Activated CD4-positive, alpha-beta T cell treated with anti-CD3 and anti-CD28 coated beads, Interleukin-2, amount 50 U/mL, for 48 hours (primary cell): ENCODE measurements at regions not wholly inside any gene's neighbourhood (a gene's known extent, or its start where the extent isn't known, plus 50 kb on each side); places are given as distances from the start of the nearest gene placed in this dataset.

Source experiments
- DNase-seq, 2 experiments: peaks; one replicate each; pipeline ENCODE4 v3.0.0-alpha.2; 2020

GRCh38 chr14:40870252-40870651 is 736.4 kb upstream of the LRFN5 start:
- no peak for DNase-seq

DNA sequence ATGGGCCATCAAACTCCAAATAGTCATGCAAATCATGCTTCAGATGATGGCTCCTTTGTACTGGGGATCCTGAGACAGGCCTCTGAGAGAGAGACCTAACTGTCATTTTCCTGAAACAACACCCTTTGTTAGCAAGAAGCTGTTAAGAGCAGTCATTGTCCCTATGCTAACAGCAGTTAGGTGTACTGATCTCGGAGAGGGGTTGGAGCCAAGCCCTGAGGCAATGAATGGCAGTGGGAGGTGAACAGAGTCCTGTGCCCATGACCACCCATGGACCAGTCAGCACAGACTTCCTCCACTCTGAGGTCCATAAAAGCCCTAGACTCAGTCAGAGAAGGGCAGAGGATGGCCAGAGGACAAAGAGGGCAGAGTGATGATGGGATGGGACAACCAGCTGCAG is 747.6 kb upstream of the LRFN5 start:
- DNase-seq: no peak

- DNase-seq: no peak
Measured at GRCh38 chr14:40855343-40855742, 751.3 kb upstream of the LRFN5 start.

GRCh38 chr14:40850191-40850590 is 756.5 kb upstream of the LRFN5 start:
- DNase-seq: no peak

GRCh38 chr14:40847480-40847879 is 759.2 kb upstream of the LRFN5 start:
- DNase-seq: no peak

- DNase-seq: no peak
Measured at GRCh38 chr14:40842816-40843215, 763.9 kb upstream of the LRFN5 start.

DNA sequence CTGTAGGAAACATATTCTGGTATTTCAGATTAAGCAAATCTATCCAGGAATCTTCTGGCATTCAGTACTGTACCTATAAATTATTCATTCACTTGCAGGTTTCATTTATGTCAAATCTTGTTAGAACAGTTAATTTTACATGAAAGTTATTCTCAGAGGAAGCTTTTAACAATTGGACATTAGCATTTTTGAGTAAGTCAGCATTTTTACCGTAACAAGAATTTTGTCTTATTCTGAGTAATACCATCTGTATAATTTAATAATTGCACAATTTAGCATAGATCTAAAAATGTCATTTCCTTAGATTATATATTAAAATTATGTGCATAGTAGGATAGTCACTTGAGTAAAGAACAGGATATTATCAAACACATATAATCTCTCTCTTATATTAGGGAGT is 764.8 kb upstream of the LRFN5 start:
- no peak for DNase-seq

- DNase-seq: no peak
Measured at GRCh38 chr14:40838601-40839000, 768.1 kb upstream of the LRFN5 start.

DNA sequence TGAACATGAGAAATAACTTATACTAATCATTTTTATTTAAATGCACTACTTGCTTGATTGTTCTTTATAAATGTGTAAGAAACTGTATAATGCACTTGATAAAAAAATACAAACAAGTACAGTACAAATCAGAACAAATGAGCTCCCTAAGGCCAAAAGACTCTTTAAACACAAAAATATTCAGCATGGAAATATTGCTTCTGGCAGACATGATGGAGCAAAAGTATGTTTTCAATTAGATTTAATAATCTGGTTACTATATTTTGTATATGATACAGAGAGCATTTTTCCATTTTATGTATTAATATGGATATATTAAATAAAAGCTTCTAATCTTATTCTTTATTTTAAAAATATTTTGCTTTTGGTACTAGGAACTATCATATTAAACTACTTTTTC is 800.2 kb upstream of the LRFN5 start:
- no peak for DNase-seq

- DNase-seq: no peak
Measured at GRCh38 chr14:40796168-40796567, 810.5 kb upstream of the LRFN5 start.

- no peak for DNase-seq
Measured at GRCh38 chr14:40784860-40785259, 821.8 kb upstream of the LRFN5 start.

GRCh38 chr14:40762685-40763084 is 844.0 kb upstream of the LRFN5 start:
- DNase-seq: no peak

- DNase-seq: no peak
Measured at GRCh38 chr14:40762177-40762576, 844.5 kb upstream of the LRFN5 start.

DNA sequence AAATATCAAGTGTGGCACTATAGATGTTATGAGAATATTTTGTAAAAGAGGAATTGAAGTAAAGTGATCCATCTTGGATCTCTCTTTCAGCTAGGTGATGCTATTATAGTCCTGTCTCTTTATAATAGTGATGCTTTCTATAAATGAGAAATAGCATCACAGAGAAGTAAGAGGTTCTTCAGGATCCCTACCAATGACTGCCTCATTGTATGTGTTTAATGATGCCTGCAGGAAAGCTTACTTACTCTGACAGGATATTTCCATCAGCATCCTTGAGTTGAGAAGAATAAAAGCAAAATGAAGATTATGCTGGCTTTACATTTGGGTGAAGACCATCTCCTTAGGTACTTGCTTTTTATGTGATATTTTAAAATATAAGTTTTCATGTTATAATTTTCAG is 846.0 kb upstream of the LRFN5 start:
- DNase-seq: no peak

DNA sequence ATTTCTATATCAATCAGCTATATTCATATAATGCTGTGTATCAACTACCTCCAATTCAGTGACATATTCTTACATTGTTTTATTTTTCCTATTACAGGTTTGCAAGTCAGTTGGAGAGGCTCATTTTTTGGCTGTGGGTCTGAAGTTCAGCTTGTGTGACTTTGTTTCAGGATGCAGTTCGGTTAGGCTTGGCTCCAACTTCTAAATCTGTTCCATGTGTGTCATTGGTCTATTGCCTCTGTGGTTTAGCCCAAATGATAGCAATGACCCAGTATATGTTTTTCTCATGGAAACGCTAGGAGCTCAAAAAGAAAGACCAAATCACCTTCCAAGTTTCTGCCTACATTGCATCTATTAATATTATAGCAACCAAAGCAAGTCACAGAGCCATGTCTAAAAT is 848.6 kb upstream of the LRFN5 start:
- DNase-seq: no peak

DNA sequence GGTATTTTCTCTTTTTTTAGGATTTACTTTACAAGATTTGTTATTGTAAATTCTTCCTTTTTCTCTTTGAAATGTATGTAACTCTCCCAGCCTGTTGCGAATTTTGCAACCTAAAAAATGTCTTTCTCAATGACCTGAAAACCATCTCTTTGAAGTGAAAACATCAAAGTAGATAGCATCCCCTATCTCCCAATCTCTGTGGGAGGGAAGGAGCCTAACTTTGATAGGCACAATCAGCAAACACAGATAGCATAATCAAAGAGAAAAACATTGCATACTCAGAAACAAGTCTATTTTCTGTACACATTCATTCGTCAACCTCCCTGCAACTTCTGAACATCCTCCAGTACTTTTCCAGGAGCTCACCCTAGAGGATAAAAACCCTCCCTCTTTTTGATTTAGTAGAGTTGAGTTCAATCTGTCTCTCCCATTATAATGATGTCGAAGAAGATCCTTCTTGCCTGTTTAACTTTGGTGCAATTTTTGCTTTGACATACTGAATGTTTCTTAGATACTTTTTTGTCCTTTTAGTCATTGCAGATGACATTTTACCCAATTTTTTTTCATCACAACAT is 849.2 kb upstream of the LRFN5 start:
- DNase-seq: no peak

DNA sequence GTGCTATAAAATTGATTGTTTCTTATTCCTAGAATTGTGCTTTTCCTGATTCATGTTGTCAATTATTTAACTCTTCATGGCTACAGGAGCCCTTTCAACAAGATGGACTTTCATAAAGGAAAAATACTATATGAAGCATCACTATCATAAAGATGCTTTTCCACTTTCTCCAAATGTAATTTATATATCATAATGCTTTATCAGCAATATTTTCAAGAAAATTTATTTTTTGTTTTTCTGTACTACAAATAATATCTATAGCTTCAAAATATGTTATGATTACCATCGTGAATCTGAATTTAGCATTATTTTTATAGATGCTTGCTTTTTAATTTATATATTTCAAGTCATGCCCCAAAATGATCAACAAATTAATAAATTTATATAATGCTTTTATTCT is 873.5 kb upstream of the LRFN5 start:
- no peak for DNase-seq

DNA sequence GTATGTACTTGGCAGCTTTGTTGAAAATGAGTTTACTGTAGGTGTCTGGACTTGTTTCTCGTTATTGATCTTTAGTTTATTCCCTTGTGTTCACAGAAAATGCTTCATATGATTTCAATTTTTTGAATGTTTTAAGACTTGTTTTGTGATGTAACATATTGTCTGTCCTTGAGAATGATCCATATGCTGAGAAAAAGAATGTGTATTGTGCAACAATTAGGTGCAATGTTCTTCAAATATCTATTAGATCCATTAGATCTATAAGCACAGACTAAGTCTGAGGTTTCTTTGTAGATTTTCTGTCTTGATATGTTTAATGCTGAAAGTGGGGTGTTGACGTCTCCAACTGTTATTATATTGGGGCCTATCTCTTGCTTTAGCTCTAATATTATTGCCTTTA is 879.6 kb upstream of the LRFN5 start:
- DNase-seq: no peak

- no peak for DNase-seq
Measured at GRCh38 chr14:40713387-40713786, 893.3 kb upstream of the LRFN5 start.

DNA sequence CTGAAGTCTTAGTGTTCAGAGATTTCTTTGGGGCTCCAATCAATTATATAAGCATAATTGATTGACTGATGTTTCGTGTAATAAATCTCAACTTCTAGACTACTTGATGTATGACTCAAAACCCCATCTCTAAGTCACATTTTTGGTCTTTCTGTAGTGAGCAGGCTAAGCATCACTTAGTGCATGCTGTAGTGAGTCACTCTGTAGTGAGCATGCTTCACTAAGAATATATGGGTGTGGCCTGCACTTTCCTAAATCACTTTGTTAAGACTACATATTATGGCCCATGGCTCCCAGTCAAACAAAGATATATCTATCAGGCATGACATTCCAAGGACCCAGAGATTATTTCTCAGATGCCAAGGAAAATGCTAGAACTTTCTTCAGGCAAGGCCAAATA is 909.4 kb upstream of the LRFN5 start:
- DNase-seq: no peak

GRCh38 chr14:40694023-40694422 is 912.7 kb upstream of the LRFN5 start:
- DNase-seq: no peak

GRCh38 chr14:40691066-40691465 is 915.6 kb upstream of the LRFN5 start:
- DNase-seq: no peak

DNA sequence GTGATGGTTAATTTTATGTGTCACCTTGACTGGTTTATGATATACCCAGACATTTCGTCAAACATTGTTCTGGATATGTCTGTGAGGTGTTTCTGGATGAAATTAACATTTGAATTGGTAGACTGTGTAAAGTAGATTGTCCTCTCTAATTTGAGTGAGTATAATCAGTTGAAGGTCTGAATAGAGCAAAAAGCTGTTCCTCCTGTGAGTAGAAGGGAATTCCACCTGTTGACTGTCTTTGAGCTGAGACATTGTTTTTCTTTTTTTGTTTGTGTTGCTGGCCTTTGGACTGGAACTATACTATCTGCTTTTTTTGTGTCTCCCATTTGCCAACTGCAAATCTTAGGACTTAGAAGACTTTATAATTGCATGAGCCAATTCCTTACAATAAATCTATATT is 920.9 kb upstream of the LRFN5 start:
- DNase-seq: no peak

DNA sequence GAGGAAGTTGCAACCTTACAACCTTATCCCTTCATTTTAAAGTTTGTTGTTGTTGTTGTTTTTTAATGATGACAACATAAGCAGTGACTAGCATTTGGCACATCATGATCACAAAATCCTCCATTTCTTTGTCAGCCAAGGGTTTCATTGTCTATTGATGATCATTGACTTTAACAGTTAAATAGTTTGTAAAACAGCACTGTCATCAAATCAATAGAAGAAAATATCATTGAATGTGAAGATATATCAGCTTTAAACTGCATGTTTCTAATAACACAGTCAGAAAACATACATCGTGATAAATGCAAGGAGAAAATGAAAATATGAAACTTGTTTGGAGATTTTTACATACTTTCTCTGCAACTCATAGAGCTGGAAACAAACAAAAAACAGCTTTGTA is 922.3 kb upstream of the LRFN5 start:
- no peak for DNase-seq

DNA sequence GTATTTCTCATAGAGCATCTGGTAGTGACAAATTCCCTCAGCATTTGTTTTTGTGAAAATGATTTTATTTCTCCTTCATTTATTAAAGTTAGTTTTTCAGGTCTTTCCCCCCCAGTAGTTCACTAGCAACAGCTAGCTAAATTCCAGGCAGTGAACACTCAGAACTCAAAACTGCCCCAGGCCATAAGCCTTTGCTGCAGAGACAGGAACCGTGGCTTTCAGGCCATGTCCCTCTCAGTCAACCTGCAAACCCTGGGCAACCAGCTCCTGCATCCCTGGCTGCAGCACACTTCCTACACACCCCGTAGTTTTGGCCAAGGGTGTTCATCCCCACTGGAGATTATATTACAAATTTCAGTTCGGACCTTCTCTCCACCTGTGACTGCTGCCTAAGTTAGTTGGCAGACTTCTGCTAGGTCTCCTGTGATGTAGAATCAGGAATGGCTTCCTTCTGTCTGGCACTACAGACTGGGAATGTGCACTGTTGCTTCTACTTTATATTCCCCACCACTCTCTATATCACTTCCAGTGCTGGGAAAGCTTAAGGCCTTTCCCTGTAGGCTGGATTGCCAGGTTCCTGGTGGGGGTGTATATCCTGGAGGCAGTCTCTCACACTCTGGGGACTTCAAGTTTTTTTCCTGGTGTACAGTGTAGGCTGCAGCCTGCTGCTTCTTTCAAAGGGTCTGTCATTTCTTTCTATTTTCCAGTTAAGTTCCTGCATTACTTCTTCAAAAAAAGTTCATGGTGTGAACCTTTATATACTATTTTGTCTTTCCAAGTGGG is 924.4 kb upstream of the LRFN5 start:
- DNase-seq: no peak
